Stimulated activated CD4-positive, alpha-beta T cell treated with anti-CD3 and anti-CD28 coated beads, Interleukin-15, amount 100 ng/mL, for 24 hours (primary cell): ENCODE measurements at regions not wholly inside any gene's neighbourhood (a gene's known extent, or its start where the extent isn't known, plus 50 kb on each side); places are given as distances from the start of the nearest gene placed in this dataset.

Experiments used
- DNase-seq: peaks from one replicate; pipeline ENCODE4 v3.0.0-alpha.2; 2020

DNA sequence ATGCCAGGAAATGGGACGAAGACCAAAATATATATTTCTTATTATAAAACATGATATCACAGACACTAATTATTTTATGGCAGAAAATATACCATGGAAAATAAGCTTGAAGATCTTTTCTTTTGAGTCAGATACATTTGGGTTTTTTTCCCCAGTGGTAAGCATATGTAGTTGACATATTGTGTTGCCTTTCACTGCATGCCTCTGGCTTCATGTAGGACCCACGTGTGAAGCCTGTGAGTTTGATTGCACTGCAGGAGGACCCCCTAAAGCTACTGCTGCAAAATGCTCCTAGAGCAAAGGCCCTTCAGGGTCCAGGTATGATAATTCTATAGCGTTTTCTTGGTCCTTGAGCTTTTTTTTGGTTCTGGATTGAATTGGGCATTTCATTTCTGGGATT lies 190.7 kb upstream of the KIRREL3 start:
- no peak for DNase-seq

DNA sequence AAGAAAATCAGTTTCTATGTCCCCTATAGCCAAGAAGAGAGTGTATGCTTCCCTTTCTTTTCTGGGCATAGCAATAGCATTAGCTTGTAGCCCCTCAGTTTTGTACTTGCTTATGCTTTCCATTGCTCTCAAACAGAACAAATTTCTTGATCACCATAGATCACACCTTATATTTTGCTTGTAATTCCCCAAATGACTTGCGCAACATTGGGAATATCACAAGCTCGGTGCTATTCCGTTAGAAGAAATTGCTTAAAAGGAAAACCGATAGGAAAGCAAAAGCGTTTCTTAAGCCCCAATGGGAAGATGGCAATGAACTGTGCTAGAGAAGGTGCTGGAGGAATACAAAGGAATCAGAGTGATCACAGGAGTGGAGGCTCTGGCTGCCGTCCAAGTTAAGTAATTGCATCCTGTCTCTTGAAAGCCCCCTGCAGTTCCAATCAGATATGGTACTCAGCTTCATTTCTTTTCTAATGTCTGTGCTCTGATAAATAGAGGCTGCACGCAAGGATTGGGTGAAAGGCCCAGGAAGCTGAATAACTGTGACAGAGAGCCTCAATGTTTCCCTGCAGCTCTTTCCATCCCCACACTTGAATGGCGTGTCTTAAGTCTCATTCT lies 182.1 kb upstream of the KIRREL3 start:
- no peak for DNase-seq

GRCh38 chr11:127157225-127157624 lies 156.7 kb upstream of the KIRREL3 start:
- DNase-seq, result no peak

DNA sequence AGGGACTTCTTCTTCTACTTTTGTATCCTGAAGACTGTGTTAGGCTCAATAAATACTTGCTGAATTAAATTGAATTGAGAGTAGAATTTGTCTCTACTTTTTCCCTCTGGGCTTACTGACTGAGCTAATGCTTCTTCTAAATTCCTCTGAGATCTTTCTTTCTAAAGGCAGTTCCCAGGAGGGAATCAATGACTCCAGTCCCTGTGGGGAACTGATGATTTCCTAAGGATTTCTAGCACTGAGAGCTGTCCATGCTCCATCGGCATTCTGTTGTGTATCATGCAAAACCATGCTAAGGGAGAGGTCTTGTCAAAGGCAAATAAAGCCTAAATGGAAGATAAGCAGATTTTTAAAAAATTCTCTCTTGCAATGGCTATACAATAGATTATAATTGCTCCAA lies 148.8 kb upstream of the KIRREL3 start:
- no peak for DNase-seq

GRCh38 chr11:127143251-127143650 lies 142.7 kb upstream of the KIRREL3 start:
- DNase-seq, result no peak

- no peak for DNase-seq
Observed at GRCh38 chr11:127138613-127139012, 138.0 kb upstream of the KIRREL3 start.

- no peak for DNase-seq
Observed at GRCh38 chr11:127137771-127138280, 137.3 kb upstream of the KIRREL3 start.

DNA sequence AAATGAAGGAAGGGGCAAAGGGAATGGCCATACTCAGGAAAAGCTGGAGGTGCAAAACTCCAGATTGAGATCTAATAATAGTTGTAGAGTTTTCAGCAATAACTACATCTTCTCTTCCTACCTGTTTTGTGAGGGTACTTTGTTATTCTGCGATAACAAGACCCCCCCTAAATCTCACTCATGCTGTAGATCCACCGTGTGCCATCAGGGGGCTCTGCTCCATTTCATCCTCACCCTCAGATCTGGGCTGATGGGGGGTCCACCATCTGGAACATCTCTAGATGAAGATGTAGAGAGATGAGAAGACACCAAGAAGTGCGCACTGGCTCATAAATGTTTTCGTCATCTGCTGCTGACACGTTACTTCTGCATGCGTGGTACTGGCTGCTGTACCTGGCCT lies 135.9 kb upstream of the KIRREL3 start:
- no peak for DNase-seq

DNA sequence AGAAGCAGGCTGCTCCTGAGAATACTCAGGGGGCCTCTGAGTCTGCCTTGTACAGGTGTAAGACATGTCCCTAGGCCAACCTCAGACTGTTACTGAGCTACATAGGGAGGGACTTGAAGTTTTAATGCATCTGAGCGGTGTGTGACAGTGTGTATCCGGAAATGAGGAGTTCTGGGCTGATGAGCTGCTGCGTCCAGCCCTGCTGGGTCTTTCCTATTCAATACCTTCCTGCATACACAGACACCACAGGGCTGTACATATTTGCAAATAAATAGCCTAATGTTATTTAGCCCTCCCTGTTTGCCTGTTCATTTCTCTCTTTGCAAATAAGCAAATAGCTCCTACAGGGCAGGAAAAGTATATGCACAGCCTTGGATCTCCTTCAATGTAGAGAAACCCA lies 134.7 kb upstream of the KIRREL3 start:
- DNase-seq, result no peak

- DNase-seq, result no peak
Observed at GRCh38 chr11:127133061-127133460, 132.5 kb upstream of the KIRREL3 start.

DNA sequence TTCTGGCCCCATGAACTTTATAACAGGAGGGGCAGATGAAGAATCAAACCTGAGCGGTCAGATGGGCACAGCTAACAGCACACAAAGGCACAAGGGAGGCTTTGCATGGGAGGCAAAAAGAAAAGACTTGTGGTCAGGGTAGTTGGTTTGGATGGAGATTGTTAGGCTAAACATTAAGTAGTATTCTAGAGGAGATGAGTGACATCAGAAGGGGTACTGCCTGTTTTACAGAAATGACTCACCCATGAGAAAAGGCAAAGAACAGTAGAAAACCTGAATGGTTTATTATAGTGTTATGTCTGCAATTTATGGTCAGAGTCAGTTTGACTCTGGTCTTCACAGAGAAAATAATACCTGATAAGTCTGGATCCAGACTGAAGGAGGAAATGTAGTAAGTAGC lies 129.8 kb upstream of the KIRREL3 start:
- DNase-seq, result no peak

- DNase-seq, result no peak
Observed at GRCh38 chr11:127126986-127127385, 126.4 kb upstream of the KIRREL3 start.

GRCh38 chr11:127119356-127119755 lies 118.8 kb upstream of the KIRREL3 start:
- DNase-seq, result no peak

- no peak for DNase-seq
Observed at GRCh38 chr11:127118811-127119210, 118.2 kb upstream of the KIRREL3 start.

DNA sequence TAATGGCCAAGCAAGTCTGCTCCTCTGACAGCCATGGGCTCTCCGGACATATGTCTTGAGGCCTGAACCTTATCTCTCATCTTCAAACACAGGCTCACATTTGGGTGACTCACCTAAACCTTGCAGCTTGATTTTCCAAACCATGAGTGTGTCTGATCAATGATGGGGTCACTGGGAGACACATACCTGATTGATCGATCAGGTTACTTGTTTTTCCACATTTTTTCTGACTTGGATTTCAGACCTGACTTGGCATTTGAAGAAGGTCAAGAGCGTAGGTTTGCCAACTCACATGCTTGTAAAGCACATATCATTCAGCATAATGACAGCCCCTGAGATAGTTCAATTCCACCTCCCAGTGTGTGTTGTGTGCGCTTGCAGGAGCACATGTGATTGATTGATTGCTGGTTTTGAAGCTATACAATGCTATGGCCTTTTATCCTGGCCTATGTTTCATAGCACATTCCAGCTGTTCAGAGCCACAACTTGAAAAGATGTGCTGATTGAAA lies 116.7 kb upstream of the KIRREL3 start:
- DNase-seq, result no peak

DNA sequence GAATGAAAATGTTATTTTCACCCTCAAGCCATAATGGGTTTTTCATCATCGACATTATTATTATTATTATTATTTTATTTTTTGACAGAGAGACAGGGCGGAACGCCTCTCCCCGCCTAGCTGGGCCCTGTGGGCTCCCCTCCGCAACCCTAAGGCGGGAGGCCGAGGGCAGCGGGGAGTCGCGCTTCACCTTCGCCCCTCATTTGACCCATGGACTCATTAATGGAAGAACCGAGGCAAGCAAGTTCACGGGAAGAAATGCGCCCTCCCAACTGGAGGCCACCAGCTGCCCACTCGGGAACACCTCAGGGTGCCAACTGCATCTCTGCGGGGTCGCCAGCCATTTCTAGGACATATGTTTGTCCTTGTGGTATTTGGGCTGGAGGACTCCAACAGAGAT lies 115.3 kb upstream of the KIRREL3 start:
- no peak for DNase-seq

DNA sequence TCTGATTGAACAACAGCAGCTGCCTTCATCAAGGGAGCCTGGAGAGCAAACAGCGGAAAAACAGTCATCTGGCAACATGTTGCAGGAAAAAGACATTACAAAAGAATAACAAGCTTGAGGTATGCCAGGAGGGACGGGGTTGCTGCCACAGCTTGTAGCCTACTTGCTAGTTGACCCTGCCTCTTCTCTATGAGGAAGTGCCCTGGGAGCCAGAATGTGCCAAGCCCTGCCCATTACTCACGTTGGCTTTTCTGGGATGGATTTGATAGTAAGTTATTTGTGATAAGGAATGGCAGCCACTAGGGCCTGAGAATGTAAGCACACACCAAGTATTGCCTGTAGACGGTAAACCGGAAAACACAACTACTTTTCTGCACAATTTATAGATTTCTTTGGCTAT lies 113.5 kb upstream of the KIRREL3 start:
- DNase-seq, result no peak

- no peak for DNase-seq
Observed at GRCh38 chr11:127110542-127110941, 110.0 kb upstream of the KIRREL3 start.

DNA sequence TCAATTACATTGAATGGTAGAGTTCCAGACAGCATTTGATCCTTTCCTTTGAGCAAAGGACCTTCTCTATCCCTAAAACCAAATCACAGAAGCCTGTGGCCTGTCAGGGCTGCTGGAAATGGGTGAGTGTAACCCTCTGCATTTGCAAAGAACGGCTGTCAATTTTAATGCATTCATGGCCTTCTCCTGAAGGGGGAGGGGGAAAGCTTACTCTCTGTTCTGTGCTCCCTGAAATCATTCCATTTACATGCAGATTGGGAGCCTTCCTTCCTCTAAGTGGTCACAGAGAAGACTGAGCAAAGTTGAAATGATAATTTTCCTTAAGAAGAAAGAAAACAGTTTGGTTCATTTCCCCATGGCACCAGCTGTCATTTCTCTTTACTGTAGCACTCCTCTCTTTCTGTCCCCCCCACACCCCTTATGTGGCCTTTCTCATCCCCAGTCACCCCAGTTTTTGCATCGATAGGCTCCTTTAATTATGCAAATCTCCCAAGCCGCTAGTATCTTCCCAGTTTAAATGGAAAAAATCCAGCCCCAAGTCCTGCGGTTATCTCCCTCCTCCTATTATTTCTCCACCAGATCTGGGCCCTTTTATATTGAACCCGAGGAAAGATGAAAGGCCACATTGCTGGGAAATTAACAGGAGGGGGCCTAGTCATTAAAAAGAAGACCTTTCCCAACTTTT lies 109.4 kb upstream of the KIRREL3 start:
- no peak for DNase-seq

DNA sequence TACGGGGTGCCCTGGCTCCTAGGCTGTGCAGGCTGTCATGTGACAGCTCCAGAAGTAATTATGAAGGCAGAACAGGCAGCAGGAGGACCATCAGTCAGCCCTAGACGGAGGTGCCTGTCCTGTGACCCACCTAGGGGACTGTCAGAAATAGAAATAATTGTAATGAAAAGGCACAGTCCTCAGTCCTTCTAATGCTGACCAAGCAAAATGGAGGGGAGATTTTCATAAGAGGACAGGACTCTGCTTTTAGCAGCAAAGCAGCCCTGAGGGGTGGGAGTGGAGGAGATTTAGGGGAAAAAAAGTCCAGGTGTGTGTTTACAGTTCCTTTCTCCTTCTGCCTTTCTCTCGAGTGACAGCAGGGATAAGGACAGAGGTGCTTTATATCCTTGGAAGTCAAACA lies 108.3 kb upstream of the KIRREL3 start:
- DNase-seq, result no peak

DNA sequence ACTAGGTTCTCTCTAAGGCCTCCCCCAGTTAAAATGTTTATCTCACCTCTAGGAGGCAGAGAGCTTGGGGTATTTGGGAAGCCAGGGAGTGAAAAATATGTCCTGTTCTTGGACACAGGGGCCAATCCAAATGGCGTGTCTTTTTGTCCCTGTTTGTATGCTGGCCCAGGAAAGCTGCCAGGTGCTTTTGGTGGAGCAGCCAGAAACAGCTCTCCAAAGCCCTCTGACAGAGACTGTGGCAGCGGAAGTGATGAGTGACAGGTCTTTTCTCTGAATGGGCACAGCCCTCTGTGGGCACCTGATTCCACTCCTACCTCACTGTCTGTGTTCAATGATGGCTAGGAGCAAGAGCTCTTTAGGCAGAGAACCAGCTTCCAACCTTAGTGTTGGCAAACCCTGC lies 106.4 kb upstream of the KIRREL3 start:
- DNase-seq, result no peak

DNA sequence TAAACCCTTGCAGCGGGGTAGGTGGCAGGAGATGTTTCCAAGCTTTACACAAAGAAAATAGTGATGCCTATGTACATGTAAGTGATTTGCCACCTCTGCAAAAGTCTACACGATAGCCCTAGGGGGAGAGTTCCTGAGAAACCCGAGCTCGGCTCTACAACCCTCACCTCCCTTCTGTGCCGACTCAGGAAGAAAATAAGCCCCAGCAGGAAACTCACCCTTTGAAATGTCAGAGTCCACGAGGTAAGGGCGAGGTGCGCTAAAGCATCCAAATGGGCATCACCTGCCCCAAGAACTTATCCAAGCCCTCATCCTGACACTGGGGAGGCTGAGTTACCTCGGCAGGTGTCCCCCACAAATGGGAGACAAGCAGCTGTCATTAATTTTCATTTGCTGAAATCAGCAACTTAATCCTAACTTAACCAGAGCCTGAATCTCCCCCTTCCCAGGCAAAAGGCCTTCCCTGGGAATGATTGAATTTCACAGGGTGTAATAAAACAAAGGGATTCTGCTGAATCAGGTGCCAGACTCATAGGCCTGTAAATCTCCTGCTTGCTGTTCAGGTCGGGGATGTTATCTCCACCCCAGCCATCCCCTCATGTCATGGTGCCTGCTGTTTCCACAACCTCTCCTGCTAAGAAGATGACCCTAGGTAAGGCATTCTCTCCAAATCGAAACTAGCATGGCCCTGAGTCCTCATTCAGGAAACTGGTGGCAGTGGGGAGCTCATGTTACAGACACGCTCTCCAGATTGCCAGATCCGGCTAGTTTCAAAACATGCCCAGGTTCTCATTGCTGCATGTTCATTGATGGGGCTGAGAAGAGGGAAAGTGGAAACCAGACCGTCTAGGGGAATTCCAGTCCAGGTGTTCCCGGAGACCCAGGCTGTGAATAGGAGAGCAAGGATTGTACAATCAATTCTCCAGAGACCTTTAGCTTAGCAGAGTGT lies 105.3 kb upstream of the KIRREL3 start:
- no peak for DNase-seq

GRCh38 chr11:127103586-127104388 lies 103.2 kb upstream of the KIRREL3 start:
- no peak for DNase-seq
